ENCODE measurements at regions not wholly inside any gene's neighbourhood (a gene's known extent, or its start where the extent isn't known, plus 50 kb on each side); places are given as distances from the start of the nearest gene placed in this dataset.

DNA sequence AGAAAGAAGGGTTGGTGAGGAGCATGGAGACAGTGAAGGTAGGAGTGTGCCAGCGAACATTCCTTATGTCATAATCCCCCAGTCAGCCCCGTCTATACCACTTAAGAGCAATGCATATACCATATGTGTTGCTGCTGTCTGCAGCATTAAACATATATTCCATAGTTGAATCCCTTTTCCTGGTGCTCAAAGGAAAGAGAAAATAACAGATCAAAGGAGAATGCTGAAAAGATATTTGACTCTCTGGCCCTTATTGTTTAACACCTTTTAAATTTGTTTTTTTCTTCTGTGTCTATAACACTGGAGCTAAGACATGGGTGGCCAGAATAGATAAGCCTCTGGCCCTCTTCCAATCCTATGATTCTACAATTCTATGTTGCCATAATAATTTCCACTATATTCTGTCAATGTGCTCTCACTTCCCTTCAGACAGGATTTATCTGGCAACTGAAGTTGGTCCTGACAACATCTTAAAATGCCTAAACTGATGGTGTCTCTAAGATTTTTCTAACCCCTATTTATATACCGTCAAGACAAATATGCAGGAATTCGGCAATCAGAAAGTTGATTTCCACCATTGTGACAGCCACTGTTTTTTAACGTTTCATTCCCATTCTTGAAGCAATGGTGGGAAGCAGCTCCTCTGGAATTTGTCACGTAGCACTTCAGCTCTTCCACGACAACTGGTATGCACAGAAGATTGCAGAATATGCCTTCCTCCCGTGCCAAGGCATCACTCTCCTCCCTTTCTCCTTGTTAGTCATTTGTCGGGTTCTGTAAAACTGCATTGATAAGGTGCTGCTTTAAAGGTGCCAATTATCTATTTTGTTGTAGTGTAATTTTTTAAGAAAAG lies 204.7 kb downstream of the BCAT1 start:
- TF ChIP-seq EP300 (IDR thresholded peaks at IDR 0.05; ENCODE audit: borderline replicate concordance): no peak
- no peak for TF ChIP-seq TAF1 (IDR thresholded peaks at IDR 0.05; ENCODE audit: low read depth)
- TF ChIP-seq NFIC (IDR thresholded peaks at IDR 0.05): no peak
- TF ChIP-seq, protein P1, sequence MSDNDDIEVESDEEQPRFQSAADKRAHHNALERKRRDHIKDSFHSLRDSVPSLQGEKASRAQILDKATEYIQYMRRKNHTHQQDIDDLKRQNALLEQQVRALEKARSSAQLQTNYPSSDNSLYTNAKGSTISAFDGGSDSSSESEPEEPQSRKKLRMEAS (IDR thresholded peaks at IDR 0.05): no peak
- TF ChIP-seq FOXM1 (IDR thresholded peaks at IDR 0.05; ENCODE audit: borderline replicate concordance, low read depth): no peak
- TF ChIP-seq REST (IDR thresholded peaks at IDR 0.05; ENCODE audit: low read depth): no peak
- no peak for TF ChIP-seq EGR1 (IDR thresholded peaks at IDR 0.05)
- no peak for TF ChIP-seq RAD21 (IDR thresholded peaks at IDR 0.05; ENCODE audit: low read depth)
- no peak for TF ChIP-seq ZBTB7A (IDR thresholded peaks at IDR 0.05; ENCODE audit: low read depth)
- TF ChIP-seq CEBPB (IDR thresholded peaks at IDR 0.05): no peak
- no peak for TF ChIP-seq TEAD4 (IDR thresholded peaks at IDR 0.05)
- no peak for TF ChIP-seq CREB1 (IDR thresholded peaks at IDR 0.05; ENCODE audit: low read depth)
- TF ChIP-seq USF1 (IDR thresholded peaks at IDR 0.05): no peak
- TF ChIP-seq TCF12 (IDR thresholded peaks at IDR 0.05; ENCODE audit: low read depth): no peak
- TF ChIP-seq YY1 (IDR thresholded peaks at IDR 0.05; ENCODE audit: low read depth): no peak

DNA sequence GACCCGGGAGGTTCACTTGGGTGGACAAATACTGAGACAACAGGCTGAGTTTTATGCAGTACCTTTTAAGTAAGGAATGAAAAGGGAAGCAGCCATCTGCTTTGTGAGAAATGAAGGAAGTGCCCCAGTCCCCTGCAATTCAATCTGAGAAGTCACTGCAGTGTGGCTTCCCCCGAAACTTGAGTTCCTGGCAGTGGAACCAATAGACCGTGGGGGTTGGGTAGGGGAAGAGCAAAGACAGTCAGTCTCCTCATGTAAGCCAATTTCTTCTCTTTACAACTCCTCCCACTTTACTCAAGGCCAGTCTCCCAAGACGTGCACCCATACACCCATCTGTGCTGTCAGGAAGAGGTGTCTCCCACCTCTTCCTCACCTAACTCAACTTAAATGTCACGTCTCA lies 206.5 kb downstream of the BCAT1 start:
- TF ChIP-seq TAF1 (IDR thresholded peaks at IDR 0.05; ENCODE audit: low read depth) (no peak), TEAD4 (IDR thresholded peaks at IDR 0.05) (no peak), EP300 (IDR thresholded peaks at IDR 0.05; ENCODE audit: borderline replicate concordance) (no peak), RAD21 (IDR thresholded peaks at IDR 0.05; ENCODE audit: low read depth) (no peak), ZBTB7A (IDR thresholded peaks at IDR 0.05; ENCODE audit: low read depth) (no peak), CEBPB (IDR thresholded peaks at IDR 0.05) (no peak), YY1 (IDR thresholded peaks at IDR 0.05; ENCODE audit: low read depth) (no peak), USF1 (IDR thresholded peaks at IDR 0.05) (no peak), REST (IDR thresholded peaks at IDR 0.05; ENCODE audit: low read depth) (no peak), FOXM1 (IDR thresholded peaks at IDR 0.05; ENCODE audit: borderline replicate concordance, low read depth) (no peak), EGR1 (IDR thresholded peaks at IDR 0.05) (no peak), CREB1 (IDR thresholded peaks at IDR 0.05; ENCODE audit: low read depth) (no peak)
- TF ChIP-seq, protein P1 (IDR thresholded peaks at IDR 0.05): no peak

DNA sequence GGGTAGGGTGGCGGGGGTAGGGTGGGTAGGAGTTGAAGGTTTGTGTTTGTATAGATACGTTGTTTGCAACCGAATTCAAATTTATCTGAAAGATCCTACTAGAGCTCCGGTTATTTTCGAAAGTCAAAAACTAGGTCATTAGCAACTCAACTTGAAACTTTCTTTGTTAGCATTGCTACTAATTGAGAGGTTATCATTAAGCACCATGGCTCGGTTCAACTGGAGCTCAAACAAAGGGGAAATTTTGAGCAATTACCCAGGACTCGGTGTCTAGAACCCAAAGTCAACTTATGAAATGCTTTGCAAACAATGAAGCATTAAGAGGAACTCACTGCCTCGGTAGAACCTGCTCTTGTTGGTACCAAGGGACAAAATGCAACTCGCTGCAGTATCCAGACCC lies 207.7 kb downstream of the BCAT1 start:
- TF ChIP-seq REST (IDR thresholded peaks at IDR 0.05; ENCODE audit: low read depth) (no peak), EGR1 (IDR thresholded peaks at IDR 0.05) (no peak), USF1 (IDR thresholded peaks at IDR 0.05) (no peak), RAD21 (IDR thresholded peaks at IDR 0.05; ENCODE audit: low read depth) (no peak), CREB1 (IDR thresholded peaks at IDR 0.05; ENCODE audit: low read depth) (no peak), FOXM1 (IDR thresholded peaks at IDR 0.05; ENCODE audit: borderline replicate concordance, low read depth) (no peak), TAF1 (IDR thresholded peaks at IDR 0.05; ENCODE audit: low read depth) (no peak), EP300 (IDR thresholded peaks at IDR 0.05; ENCODE audit: borderline replicate concordance) (no peak), TEAD4 (IDR thresholded peaks at IDR 0.05) (no peak), CEBPB (IDR thresholded peaks at IDR 0.05) (no peak), ZBTB7A (IDR thresholded peaks at IDR 0.05; ENCODE audit: low read depth) (no peak), TCF12 (IDR thresholded peaks at IDR 0.05; ENCODE audit: low read depth) (no peak), NFIC (IDR thresholded peaks at IDR 0.05) (no peak), YY1 (IDR thresholded peaks at IDR 0.05; ENCODE audit: low read depth) (no peak)
- TF ChIP-seq, protein P1 (IDR thresholded peaks at IDR 0.05): no peak

Data from Ishikawa (cell line).